Neuronal stem cell (in vitro differentiated cells): ENCODE measurements at regions not wholly inside any gene's neighbourhood (a gene's known extent, or its start where the extent isn't known, plus 50 kb on each side); places are given as distances from the start of the nearest gene placed in this dataset.

Source experiments
- DNase-seq: peaks from one replicate; pipeline ENCODE4 v3.0.0-alpha.2; 2013; ENCODE audit warnings: low spot score
- H2AFZ ChIP-seq: one replicate; pipeline ENCODE4 v1.6.1; 2013; ENCODE audit warnings: mild to moderate bottlenecking, low read length, inconsistent platforms
- H2AK5ac ChIP-seq: 2 replicates; pipeline ENCODE4 v1.6.1; 2013; ENCODE audit warnings: low read depth, mild to moderate bottlenecking, inconsistent platforms, low read length, moderate library complexity, mixed read lengths
- H2BK120ac ChIP-seq: 2 replicates; pipeline ENCODE4 v1.6.1; 2013; ENCODE audit warnings: low read depth, mild to moderate bottlenecking, inconsistent platforms, low read length, moderate library complexity, mixed read lengths
- H2BK12ac ChIP-seq: one replicate; pipeline ENCODE4 v1.6.1; 2013; ENCODE audit warnings: low read length, inconsistent platforms
- H2BK15ac ChIP-seq: 2 replicates; pipeline ENCODE4 v1.6.1; 2013; ENCODE audit warnings: mild to moderate bottlenecking, low read length, inconsistent platforms, mixed read lengths
- H2BK5ac ChIP-seq: one replicate; pipeline ENCODE4 v1.6.1; 2013; ENCODE audit warnings: inconsistent platforms, mild to moderate bottlenecking, low read length, moderate library complexity
- H3K14ac ChIP-seq: one replicate; pipeline ENCODE4 v1.6.1; 2013; ENCODE audit warnings: low read length, inconsistent platforms
- H3K18ac ChIP-seq: 2 replicates; pipeline ENCODE4 v1.6.1; 2013; ENCODE audit warnings: low read length, inconsistent platforms
- H3K23ac ChIP-seq: 2 replicates; pipeline ENCODE4 v1.6.1; 2013; ENCODE audit warnings: low read depth, mild to moderate bottlenecking, mixed read lengths, low read length, inconsistent platforms; ENCODE audit not compliant: poor library complexity
- H3K27ac ChIP-seq: replicated peaks from 3 replicates; pipeline ENCODE4 v1.5.1; 2013; ENCODE audit warnings: low read length, inconsistent platforms
- H3K27me3 ChIP-seq, 3 experiments: 2 replicates each; pipeline ENCODE4 v1.6.1; 2013; ENCODE audit warnings: low read length in 3 of 3, mild to moderate bottlenecking in 2 of 3, inconsistent platforms in 1 of 3, low read depth in 1 of 3, mixed read lengths in 1 of 3, moderate library complexity in 1 of 3; ENCODE audit not compliant: control insufficient read depth in 3 of 3, insufficient read depth in 3 of 3
- H3K36me3 ChIP-seq, 2 donors: replicated peaks in 1 of 2; 2 replicates each; pipeline ENCODE4 v1.6.1; 2013; ENCODE audit warnings: low read length in 2 of 2; ENCODE audit not compliant: control insufficient read depth in 2 of 2, insufficient read depth in 2 of 2
- H3K4ac ChIP-seq: 2 replicates; pipeline ENCODE4 v1.6.1; 2013; ENCODE audit warnings: inconsistent platforms, mild to moderate bottlenecking, low read length, moderate library complexity
- H3K4me1 ChIP-seq, 2 donors: 1 replicate in 1 of 2; 2 replicates in 1 of 2; pipeline ENCODE4 v1.6.1; 2013; ENCODE audit warnings: low read length in 2 of 2, low read depth in 1 of 2; ENCODE audit not compliant: control insufficient read depth in 2 of 2, insufficient read depth in 1 of 2
- H3K4me2 ChIP-seq: one replicate; pipeline ENCODE4 v1.6.1; 2013; ENCODE audit warnings: mild to moderate bottlenecking, low read length, inconsistent platforms; ENCODE audit not compliant: insufficient read depth, poor library complexity, severe bottlenecking
- H3K4me3 ChIP-seq, 2 donors: 2 replicates each; pipeline ENCODE4 v1.5.1; 2013; ENCODE audit warnings: low read length in 2 of 2, mild to moderate bottlenecking in 2 of 2, inconsistent platforms in 1 of 2, moderate library complexity in 1 of 2
- H3K79me1 ChIP-seq: one replicate; pipeline ENCODE4 v1.6.1; 2013; ENCODE audit warnings: low read depth, mild to moderate bottlenecking, inconsistent platforms, low read length, moderate library complexity
- H3K9ac ChIP-seq: one replicate; pipeline ENCODE4 v1.6.1; 2013; ENCODE audit warnings: mild to moderate bottlenecking, low read depth, low read length, inconsistent platforms; ENCODE audit not compliant: poor library complexity
- H3K9me3 ChIP-seq, 2 donors: replicated peaks in 1 of 2; 2 replicates each; pipeline versions ENCODE3 to v1.6.1; 2013; ENCODE audit warnings: low read length in 2 of 2, mild to moderate bottlenecking in 2 of 2, inconsistent platforms in 1 of 2, low read depth in 1 of 2, mixed read lengths in 1 of 2, moderate library complexity in 1 of 2; ENCODE audit not compliant: control insufficient read depth in 2 of 2, insufficient read depth in 1 of 2
- H4K8ac ChIP-seq: one replicate; pipeline ENCODE4 v1.6.1; 2013; ENCODE audit warnings: low read depth, mild to moderate bottlenecking, inconsistent platforms, low read length, moderate library complexity
- H4K91ac ChIP-seq: one replicate; pipeline ENCODE4 v1.6.1; 2013; ENCODE audit warnings: low read length, low read depth, mild to moderate bottlenecking, inconsistent platforms; ENCODE audit not compliant: poor library complexity
- WGBS, 2 donors: extraction: QIAGEN DNeasy Blood & Tissue Kit; methylation state at CpG; one replicate each; pipeline ENCODE4 v1.1.7; 2013; ENCODE audit warnings: missing lambda C conversion rate in 2 of 2, mixed read lengths in 1 of 2; ENCODE audit not compliant: insufficient read length in 2 of 2, insufficient replicate concordance in 1 of 2; ENCODE audit errors: extremely low coverage in 2 of 2; 5-methylcytosine and 5-hydroxymethylcytosine counted together

GRCh38 chr2:46825231-46825938 is 90.2 kb downstream of the MCFD2 start:
- H4K8ac ChIP-seq, result no peak overlapping the region
- no peak overlapping the region for H3K4me2 ChIP-seq

DNA sequence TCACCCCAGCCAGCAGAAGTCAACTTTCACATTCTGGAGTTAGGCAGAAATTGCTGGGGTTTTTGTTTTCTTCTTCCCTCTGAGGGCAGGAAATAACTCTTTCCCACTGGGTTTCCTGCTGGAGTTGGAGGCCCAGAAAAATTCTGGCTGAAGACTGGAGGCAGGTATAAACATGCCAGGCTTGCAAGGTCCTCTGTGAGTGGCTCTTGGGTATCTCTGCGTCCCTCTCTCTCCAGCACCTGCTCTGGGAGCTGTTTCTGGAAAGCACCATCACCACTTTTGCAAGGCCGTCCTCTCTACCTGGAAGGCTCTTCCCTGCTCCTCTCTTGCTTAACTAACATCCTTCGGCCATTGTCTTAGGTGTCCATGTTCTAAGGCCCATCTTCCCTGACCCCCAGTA is 91.0 kb downstream of the MCFD2 start:
- no peak overlapping the region for H2AFZ ChIP-seq

More at GRCh38 chr2:46825231-46825938, 90.2 kb downstream of the MCFD2 start:
- peaks cover 0 to 6% (median 0%) of the 10 kb centered on the region in 3 experiments for H3K27me3 ChIP-seq
- H2BK15ac ChIP-seq, result no peak overlapping the region
- no peak overlapping the region for H3K27ac ChIP-seq
- H2BK120ac ChIP-seq, result no peak overlapping the region
- no peak overlapping the region for H2AK5ac ChIP-seq
- H2BK5ac ChIP-seq, result peak overlapping the region; percentile 4
- no peaks in the 10 kb centered on the region for H3K36me3 ChIP-seq
- no peak overlapping the region for H3K9ac ChIP-seq
- H2AFZ ChIP-seq, result no peak overlapping the region
- DNase-seq, result no peak
- no CpG with 5 or more reads among the region's 15 CpGs for WGBS, 2 donors
- H3K4ac ChIP-seq, result no peak overlapping the region
- H3K18ac ChIP-seq, result no peak overlapping the region
- no peak overlapping the region for H3K14ac ChIP-seq
- no peak overlapping the region for H2BK12ac ChIP-seq
- H3K23ac ChIP-seq, result no peak overlapping the region
- H3K4me1 ChIP-seq, result no peaks in the 10 kb centered on the region
- H3K9me3 ChIP-seq, result peaks cover 0 to 2% of the 10 kb centered on the region in 2 donors
- H4K91ac ChIP-seq, result no peak overlapping the region
- no peak overlapping the region for H3K4me3 ChIP-seq
- no peaks in the 10 kb centered on the region for H3K79me1 ChIP-seq

GRCh38 chr2:46821600-46821999 is 94.0 kb downstream of the MCFD2 start:
- no peaks in the 10 kb centered on the region for H3K36me3 ChIP-seq
- no peak overlapping the region for H4K8ac ChIP-seq
- no peaks in the 10 kb centered on the region for H3K27me3 ChIP-seq
- WGBS, 2 donors, result no CpG with 5 or more reads among the region's 2 CpGs
- H3K4me2 ChIP-seq, result no peak overlapping the region
- no peaks in the 10 kb centered on the region for H3K9me3 ChIP-seq
- no peak for DNase-seq
- H3K23ac ChIP-seq, result no peak overlapping the region
- H3K4ac ChIP-seq, result no peak overlapping the region
- H2BK120ac ChIP-seq, result no peak overlapping the region
- H2BK5ac ChIP-seq, result no peak overlapping the region
- H2AFZ ChIP-seq, result no peak overlapping the region
- no peak overlapping the region for H2BK12ac ChIP-seq
- H3K14ac ChIP-seq, result no peak overlapping the region
- H2AK5ac ChIP-seq, result no peak overlapping the region
- no peak overlapping the region for H3K27ac ChIP-seq
- peak overlapping the region; percentile 49 for H3K18ac ChIP-seq
- H4K91ac ChIP-seq, result no peak overlapping the region
- no peak overlapping the region for H3K4me3 ChIP-seq
- no peak overlapping the region for H3K9ac ChIP-seq
- H3K4me1 ChIP-seq, result no peaks in the 10 kb centered on the region
- no peak overlapping the region for H2BK15ac ChIP-seq
- H3K79me1 ChIP-seq, result no peaks in the 10 kb centered on the region

More for the DNA sequence above, 91.0 kb downstream of the MCFD2 start:
- H2BK120ac ChIP-seq, result no peak overlapping the region
- H2AK5ac ChIP-seq, result peak overlapping the region; percentile 22
- no peak overlapping the region for H3K14ac ChIP-seq
- no peak overlapping the region for H3K27ac ChIP-seq
- no CpG with 5 or more reads among the region's 3 CpGs for WGBS, 2 donors
- peaks cover 0 to 6% (median 0%) of the 10 kb centered on the region in 3 experiments for H3K27me3 ChIP-seq
- H3K18ac ChIP-seq, result no peak overlapping the region
- H2BK15ac ChIP-seq, result no peak overlapping the region
- no peak overlapping the region for H4K8ac ChIP-seq
- no peaks in the 10 kb centered on the region for H3K4me1 ChIP-seq
- no peaks in the 10 kb centered on the region for H3K9me3 ChIP-seq
- no peak overlapping the region for H4K91ac ChIP-seq
- no peak for DNase-seq
- H3K4ac ChIP-seq, result no peak overlapping the region
- H3K9ac ChIP-seq, result no peak overlapping the region
- H2BK5ac ChIP-seq, result no peak overlapping the region
- no peak overlapping the region for H3K23ac ChIP-seq
- no peaks in the 10 kb centered on the region for H3K79me1 ChIP-seq
- H2BK12ac ChIP-seq, result no peak overlapping the region
- H3K4me2 ChIP-seq, result no peak overlapping the region
- no peaks in the 10 kb centered on the region for H3K36me3 ChIP-seq
- no peak overlapping the region for H3K4me3 ChIP-seq

DNA sequence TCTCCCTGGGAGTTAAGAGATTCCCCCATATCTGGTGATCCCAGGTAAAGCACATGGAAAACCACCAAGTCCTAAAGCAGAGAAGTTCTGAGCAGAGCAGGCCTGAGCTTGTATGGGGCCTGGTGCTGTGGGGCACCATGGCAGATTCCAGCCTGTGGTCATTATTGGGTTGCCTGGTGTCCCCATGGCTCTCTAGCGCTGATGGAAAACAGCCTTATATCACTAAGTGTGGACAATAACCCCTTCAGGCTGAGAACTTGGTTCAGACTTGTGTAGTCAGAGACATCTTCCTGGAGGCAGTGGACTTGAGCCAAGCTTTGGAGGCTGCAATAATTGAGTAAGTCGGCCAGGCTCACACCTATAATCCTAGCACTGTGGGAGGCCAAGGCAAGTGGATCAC is 96.8 kb downstream of the MCFD2 start:
- Histone ChIP-seq H4K8ac (no peak overlapping the region), H3K4me1 (no peaks in the 10 kb centered on the region), H2AFZ (no peak overlapping the region), H2BK5ac (no peak overlapping the region), H4K91ac (no peak overlapping the region), H3K4me3 (no peak overlapping the region), H2BK120ac (no peak overlapping the region), H3K14ac (no peak overlapping the region), H3K27ac (no peak overlapping the region), H3K36me3 (no peaks in the 10 kb centered on the region), H3K23ac (no peak overlapping the region), H2AK5ac (no peak overlapping the region), H3K79me1 (no peaks in the 10 kb centered on the region), H3K9ac (no peak overlapping the region), H3K4me2 (no peak overlapping the region), H3K27me3 (no peaks in the 10 kb centered on the region), H2BK15ac (no peak overlapping the region), H3K9me3 (no peaks in the 10 kb centered on the region), H2BK12ac (no peak overlapping the region), H3K18ac (no peak overlapping the region), H3K4ac (no peak overlapping the region)
- no peak for DNase-seq
- WGBS, 2 donors, result no CpG with 5 or more reads among the region's 2 CpGs
